GM23248 (cell line): ENCODE measurements at regions not wholly inside any gene's neighbourhood (a gene's known extent, or its start where the extent isn't known, plus 50 kb on each side); places are given as distances from the start of the nearest gene placed in this dataset.

Experiments
- EZH2 ChIP-seq: fragments of 200-600 bp; sonication (generic); IDR thresholded peaks from 2 replicates; pipeline ENCODE4 v1.6.1; 2018; ENCODE audit warnings: antibody characterized with exemption, mild to moderate bottlenecking; ENCODE audit not compliant: insufficient read depth, poor library complexity, severe bottlenecking
- EZH2phosphoT487 ChIP-seq: fragments of 200-600 bp; sonication (generic); IDR thresholded peaks from 2 replicates; pipeline ENCODE4 v1.6.1; 2018; ENCODE audit warnings: antibody characterized with exemption, moderate library complexity, mild to moderate bottlenecking, low read depth; ENCODE audit not compliant: insufficient read depth

DNA sequence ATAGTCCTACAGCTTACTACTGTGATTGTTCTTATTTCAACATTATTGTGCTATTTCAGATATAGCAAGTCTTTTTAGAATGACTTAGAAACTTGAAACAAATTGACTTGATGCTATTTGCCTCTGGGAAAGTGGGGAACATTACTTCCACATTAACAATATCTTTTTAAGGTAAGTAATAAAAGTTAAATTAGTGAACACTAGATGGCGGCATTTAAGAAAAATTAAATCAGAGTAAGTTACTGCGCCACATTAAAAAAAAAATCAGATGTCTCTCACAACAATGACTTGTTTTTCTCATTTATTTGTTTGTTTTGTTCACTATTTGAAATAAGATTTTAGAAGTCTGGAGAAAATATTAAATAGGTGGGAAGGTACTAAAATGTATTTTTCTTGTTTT lies 1026.9 kb upstream of the SLIT2 start:
- TF ChIP-seq EZH2 (no peak), EZH2phosphoT487 (no peak)
